RWPE1 (cell line): ENCODE measurements at regions not wholly inside any gene's neighbourhood (a gene's known extent, or its start where the extent isn't known, plus 50 kb on each side); places are given as distances from the start of the nearest gene placed in this dataset.

Experiments
- CTCF ChIA-PET: fragments of 350-600 bp; sonication (Branson Sonifier 250); formaldehyde crosslinking; extraction: SDS; loops from one replicate; lab custom pipeline; 2021; lab: Yijun Ruan, JAX
- POLR2A ChIA-PET: fragments of 400-600 bp; formaldehyde crosslinking; extraction: SDS; loops from one replicate; lab custom pipeline; 2020; ENCODE audit warnings: antibody characterized with exemption; ENCODE audit not compliant: low non-redundant PET; lab: Yijun Ruan, JAX
- DNase-seq: peaks from one replicate; pipeline ENCODE4 v3.0.0; 2012; ENCODE audit warnings: low spot score
- H3K27ac ChIP-seq: fragments of 450-650 bp; 2 replicates; pipeline ENCODE4 v1.5.1; 2017
- TF ChIP-seq, protein P1 (sequence below): fragments of 450-650 bp; conservative IDR thresholded peaks from 2 replicates; pipeline ENCODE4 v1.5.1; 2017; ENCODE audit warnings: low read depth, mild to moderate bottlenecking

- no peak overlapping the region for H3K27ac ChIP-seq
- TF ChIP-seq, protein P1, sequence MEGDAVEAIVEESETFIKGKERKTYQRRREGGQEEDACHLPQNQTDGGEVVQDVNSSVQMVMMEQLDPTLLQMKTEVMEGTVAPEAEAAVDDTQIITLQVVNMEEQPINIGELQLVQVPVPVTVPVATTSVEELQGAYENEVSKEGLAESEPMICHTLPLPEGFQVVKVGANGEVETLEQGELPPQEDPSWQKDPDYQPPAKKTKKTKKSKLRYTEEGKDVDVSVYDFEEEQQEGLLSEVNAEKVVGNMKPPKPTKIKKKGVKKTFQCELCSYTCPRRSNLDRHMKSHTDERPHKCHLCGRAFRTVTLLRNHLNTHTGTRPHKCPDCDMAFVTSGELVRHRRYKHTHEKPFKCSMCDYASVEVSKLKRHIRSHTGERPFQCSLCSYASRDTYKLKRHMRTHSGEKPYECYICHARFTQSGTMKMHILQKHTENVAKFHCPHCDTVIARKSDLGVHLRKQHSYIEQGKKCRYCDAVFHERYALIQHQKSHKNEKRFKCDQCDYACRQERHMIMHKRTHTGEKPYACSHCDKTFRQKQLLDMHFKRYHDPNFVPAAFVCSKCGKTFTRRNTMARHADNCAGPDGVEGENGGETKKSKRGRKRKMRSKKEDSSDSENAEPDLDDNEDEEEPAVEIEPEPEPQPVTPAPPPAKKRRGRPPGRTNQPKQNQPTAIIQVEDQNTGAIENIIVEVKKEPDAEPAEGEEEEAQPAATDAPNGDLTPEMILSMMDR, result no peak
- ChIA-PET POLR2A (no interaction called here), CTCF (no interaction called here)
- no peak for DNase-seq
These were observed 90.5 kb upstream of the LY86 start for GRCh38 chr6:6497976-6498375.

- CTCF ChIA-PET, result no interaction called here
- POLR2A ChIA-PET, result no interaction called here
- H3K27ac ChIP-seq, result no peak overlapping the region
These were observed 85.3 kb upstream of the LY86 start for GRCh38 chr6:6503191-6503590.

GRCh38 chr6:6505111-6505510 is 83.4 kb upstream of the LY86 start:
- TF ChIP-seq, protein P1, result no peak
- H3K27ac ChIP-seq, result no peak overlapping the region
- no peak for DNase-seq
- ChIA-PET POLR2A (no interaction called here), CTCF (no interaction called here)

More at GRCh38 chr6:6503191-6503590, 85.3 kb upstream of the LY86 start:
- DNase-seq, result no peak
- TF ChIP-seq, protein P1, result no peak

- DNase-seq, result no peak
- no peak overlapping the region for H3K27ac ChIP-seq
- POLR2A ChIA-PET, result no interaction called here
- TF ChIP-seq, protein P1, result no peak
- CTCF ChIA-PET, result no interaction called here
These were observed 79.9 kb upstream of the LY86 start for GRCh38 chr6:6508643-6509042.

DNA sequence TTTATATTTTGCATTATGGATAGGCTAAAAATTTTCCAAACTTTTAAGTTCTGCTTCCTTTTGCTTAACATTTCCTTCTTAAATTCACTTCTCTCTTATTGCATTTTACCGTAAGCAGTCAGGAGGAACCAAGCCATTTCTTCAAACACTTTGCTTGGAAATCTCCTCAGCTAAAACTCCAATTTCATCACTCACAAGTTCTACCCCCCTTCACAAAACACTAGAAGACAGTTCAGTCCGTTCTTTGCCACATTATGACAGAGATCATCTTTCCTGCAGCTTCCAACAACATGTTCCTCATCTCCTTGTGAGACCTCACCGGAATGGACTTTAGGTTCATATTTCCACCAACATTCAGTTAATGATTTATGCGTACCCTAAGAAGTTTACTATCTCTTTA is 79.2 kb upstream of the LY86 start:
- TF ChIP-seq, protein P1, result no peak
- ChIA-PET CTCF (no interaction called here), POLR2A (no interaction called here)
- no peak overlapping the region for H3K27ac ChIP-seq
- DNase-seq, result no peak

- DNase-seq, result no peak
- POLR2A ChIA-PET, result no interaction called here
- TF ChIP-seq, protein P1, result no peak
- no peak overlapping the region for H3K27ac ChIP-seq
- CTCF ChIA-PET, result interaction anchor here (1.1 kb wide), 1 partner anchor 34 kb away, joined by 3 read pairs; no protein-coding TSS in a partner anchor
These were observed 75.8 kb upstream of the LY86 start for GRCh38 chr6:6512711-6513110.
